CD14-positive monocyte (primary cell): ENCODE measurements at regions not wholly inside any gene's neighbourhood (a gene's known extent, or its start where the extent isn't known, plus 50 kb on each side); places are given as distances from the start of the nearest gene placed in this dataset.

ENCODE experiments used
- DNase-seq, 3 donors: peaks; one replicate each; pipeline ENCODE4 v3.0.0-alpha.2; 2011 to 2022
- H2AFZ ChIP-seq: 2 replicates; pipeline ENCODE4 v1.6.0; 2012; ENCODE audit warnings: mild to moderate bottlenecking, low read depth, low read length, inconsistent platforms; ENCODE audit not compliant: insufficient read depth, poor library complexity, severe bottlenecking
- H3K27ac ChIP-seq, 2 donors: 1 replicate in 1 of 2; 2 replicates in 1 of 2; pipeline ENCODE4 v1.5.1; 2012 to 2013; ENCODE audit warnings: low read length in 2 of 2, control low read depth in 1 of 2, inconsistent platforms in 1 of 2, low read depth in 1 of 2, mild to moderate bottlenecking in 1 of 2
- H3K27me3 ChIP-seq, 2 donors: one replicate each; pipeline versions ENCODE4 v1.6.0 to v1.6.1; 2011 to 2013; ENCODE audit warnings: low read length in 2 of 2; ENCODE audit not compliant: control insufficient read depth in 2 of 2, insufficient read depth in 2 of 2
- H3K36me3 ChIP-seq, 2 donors: replicated peaks in 1 of 2; 1 replicate in 1 of 2; 2 replicates in 1 of 2; pipeline versions ENCODE4 v1.5.1 to v1.6.1; 2012 to 2013; ENCODE audit warnings: low read length in 2 of 2, control low read depth in 1 of 2, inconsistent platforms in 1 of 2, mild to moderate bottlenecking in 1 of 2; ENCODE audit not compliant: insufficient read depth in 2 of 2, control insufficient read depth in 1 of 2
- H3K4me1 ChIP-seq, 2 donors: 1 replicate in 1 of 2; 2 replicates in 1 of 2; pipeline versions ENCODE4 v1.5.1 to v1.6.1; 2012 to 2013; ENCODE audit warnings: low read length in 2 of 2, control low read depth in 1 of 2, inconsistent platforms in 1 of 2, mild to moderate bottlenecking in 1 of 2, moderate library complexity in 1 of 2; ENCODE audit not compliant: insufficient read depth in 2 of 2, control insufficient read depth in 1 of 2
- H3K4me2 ChIP-seq: replicated peaks from 2 replicates; pipeline ENCODE3; 2012; ENCODE audit warnings: low read length, moderate library complexity, mild to moderate bottlenecking; ENCODE audit not compliant: poor library complexity, severe bottlenecking; ENCODE audit errors: extremely low read depth
- H3K4me3 ChIP-seq, 3 experiments: fragments of 200-600 bp in 1 of 3; sonication (generic) in 1 of 3; replicated peaks in 1 of 3; 1 replicate in 2 of 3; 2 replicates in 1 of 3; pipeline ENCODE4 v1.5.1; 2011 to 2013; ENCODE audit warnings: low read length in 3 of 3, mild to moderate bottlenecking in 3 of 3, control low read depth in 2 of 3, low read depth in 2 of 3, inconsistent platforms in 1 of 3, moderate library complexity in 1 of 3
- H3K79me2 ChIP-seq: 2 replicates; pipeline ENCODE4 v1.6.0; 2012; ENCODE audit warnings: mild to moderate bottlenecking, control low read depth, inconsistent platforms, low read length, moderate library complexity; ENCODE audit not compliant: insufficient read depth
- H3K9ac ChIP-seq: 2 replicates; pipeline ENCODE4 v1.6.0; 2017; ENCODE audit warnings: low read length, mild to moderate bottlenecking; ENCODE audit not compliant: insufficient read depth, poor library complexity, severe bottlenecking
- H3K9me3 ChIP-seq, 2 donors: replicated peaks in 1 of 2; 1 replicate in 1 of 2; 2 replicates in 1 of 2; pipeline versions ENCODE4 v1.5.1 to v1.6.1; 2012 to 2013; ENCODE audit warnings: low read length in 2 of 2, control low read depth in 1 of 2; ENCODE audit not compliant: control insufficient read depth in 1 of 2, insufficient read depth in 1 of 2
- H4K20me1 ChIP-seq: 2 replicates; pipeline ENCODE4 v1.6.0; 2012; ENCODE audit warnings: mild to moderate bottlenecking, low read length, control low read depth, moderate library complexity; ENCODE audit not compliant: insufficient read depth
- H3K27ac Mint-ChIP-seq, 7 donors: one replicate each; pipeline ENCODE4 v1.8.0; 2020; ENCODE audit warnings: mild to moderate bottlenecking in 7 of 7, mixed read lengths in 7 of 7, moderate library complexity in 6 of 7, inconsistent platforms in 2 of 7
- H3K27me3 Mint-ChIP-seq, 3 donors: one replicate each; pipeline ENCODE4 v1.8.0; 2021 to 2022; ENCODE audit warnings: low read depth in 3 of 3, mild to moderate bottlenecking in 3 of 3, mixed read lengths in 3 of 3, moderate library complexity in 3 of 3, inconsistent platforms in 1 of 3
- H3K36me3 Mint-ChIP-seq, 2 donors: one replicate each; pipeline ENCODE4 v1.8.0; 2020; ENCODE audit warnings: mixed read lengths in 2 of 2, inconsistent platforms in 1 of 2, mild to moderate bottlenecking in 1 of 2
- H3K4me1 Mint-ChIP-seq: one replicate; pipeline ENCODE4 v1.8.0; 2020; ENCODE audit warnings: mild to moderate bottlenecking, mixed read lengths
- H3K4me3 Mint-ChIP-seq, 2 donors: one replicate each; pipeline ENCODE4 v1.8.0; 2020; ENCODE audit warnings: mild to moderate bottlenecking in 2 of 2, mixed read lengths in 2 of 2, moderate library complexity in 1 of 2
- H3K9me3 Mint-ChIP-seq, 7 donors: one replicate each; pipeline ENCODE4 v1.8.0; 2020 to 2022; ENCODE audit warnings: mixed read lengths in 7 of 7, mild to moderate bottlenecking in 6 of 7, moderate library complexity in 6 of 7, inconsistent platforms in 2 of 7
- CTCF ChIP-seq: fragments of 200-600 bp; IDR thresholded peaks from one replicate; pipeline ENCODE4 v1.8.0; 2022; ENCODE audit warnings: antibody characterized with exemption, mild to moderate bottlenecking
- WGBS: methylation state at CpG from one replicate; pipeline ENCODE4 v1.1.5; 2013; ENCODE audit warnings: missing lambda C conversion rate; ENCODE audit not compliant: insufficient coverage; 5-methylcytosine and 5-hydroxymethylcytosine counted together
- intact Hi-C, 2 donors: fragments of 100-400 bp; cut with micrococcal nuclease; formaldehyde crosslinking; loops; one replicate each; pipeline versions ENCODE4 v1.15.0 to v1.15.1; 2023

- no peak overlapping the region for H3K4me3 Mint-ChIP-seq
These were observed 61.7 kb upstream of the CECR2 start for GRCh38 chr22:17307566-17307965.

DNA sequence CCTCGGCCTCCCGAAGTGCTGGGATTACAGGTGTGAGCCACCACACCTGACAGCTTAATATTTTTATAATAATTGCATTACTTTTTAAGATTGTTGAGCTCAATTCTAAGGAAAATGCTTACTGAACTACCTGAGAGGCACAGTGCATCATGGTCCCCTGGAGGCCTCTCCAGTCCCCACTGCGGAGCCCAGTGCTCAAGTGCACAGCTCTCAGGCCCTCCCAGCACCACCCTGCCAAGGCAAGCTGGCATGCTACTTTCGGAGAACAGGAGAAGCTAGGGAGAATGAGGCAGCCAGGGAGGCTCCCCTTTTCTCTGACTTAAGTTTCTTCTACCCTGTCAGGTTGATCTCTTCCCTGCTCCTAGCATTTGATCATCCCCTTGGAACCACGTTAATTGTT, 64.2 kb upstream of the CECR2 start:
- Mint-ChIP-seq H3K27ac (no peak overlapping the region), H3K4me1 (no peaks in the 10 kb centered on the region), H3K36me3 (no peaks in the 10 kb centered on the region), H3K4me3 (no peak overlapping the region), H3K9me3 (peaks cover 0 to 3% (median 0%) of the 10 kb centered on the region in 7 donors), H3K27me3 (peaks cover 0 to 2% (median 1%) of the 10 kb centered on the region in 3 donors)
- Histone ChIP-seq H2AFZ (no peak overlapping the region), H3K4me1 (no peaks in the 10 kb centered on the region), H3K9ac (peak overlapping the region; percentile 4), H3K4me2 (no peak overlapping the region), H4K20me1 (no peaks in the 10 kb centered on the region), H3K4me3 (no peak overlapping the region), H3K9me3 (no peaks in the 10 kb centered on the region), H3K27me3 (no peaks in the 10 kb centered on the region), H3K27ac (no peak overlapping the region), H3K36me3 (no peaks in the 10 kb centered on the region), H3K79me2 (no peaks in the 10 kb centered on the region)
- TF ChIP-seq CTCF = no peak
- no CpG with 5 or more reads among the region's 5 CpGs for WGBS
- intact Hi-C loops = no loop called here
- DNase-seq = no peak

More at GRCh38 chr22:17307566-17307965, 61.7 kb upstream of the CECR2 start:
- Histone ChIP-seq H3K27me3 (no peaks in the 10 kb centered on the region), H3K79me2 (no peaks in the 10 kb centered on the region), H4K20me1 (no peaks in the 10 kb centered on the region), H3K4me3 (no peak overlapping the region), H3K4me2 (no peak overlapping the region), H3K9ac (no peak overlapping the region), H3K36me3 (no peaks in the 10 kb centered on the region), H3K27ac (no peak overlapping the region), H3K4me1 (no peaks in the 10 kb centered on the region), H2AFZ (no peak overlapping the region), H3K9me3 (no peaks in the 10 kb centered on the region)
- TF ChIP-seq CTCF = no peak
- no peaks in the 10 kb centered on the region for H3K4me1 Mint-ChIP-seq
- no peak for DNase-seq
- WGBS = 92% methylated on average over 9 of the region's 9 CpGs
- H3K27me3 Mint-ChIP-seq = peaks cover 0 to 7% (median 3%) of the 10 kb centered on the region in 3 donors
- no peak overlapping the region for H3K27ac Mint-ChIP-seq
- intact Hi-C loops = no loop called here
- H3K9me3 Mint-ChIP-seq = no peaks in the 10 kb centered on the region
- no peaks in the 10 kb centered on the region for H3K36me3 Mint-ChIP-seq
